Endometrium (tissue), 2 donors: ENCODE measurements at regions not wholly inside any gene's neighbourhood (a gene's known extent, or its start where the extent isn't known, plus 50 kb on each side); places are given as distances from the start of the nearest gene placed in this dataset.

ENCODE experiments used
- FAIRE-seq: peaks from 2 replicates; lab custom pipeline; 2012; peaks lifted over from hg19 to GRCh38; lab: Jason Lieb, UNC
- donor health status: control.
- donor health status: control.

- FAIRE-seq, result no peak
Observed at GRCh38 chr3:59580996-59581395, 531.2 kb upstream of the CFAP20DC start.

GRCh38 chr3:59580499-59580898 lies 530.7 kb upstream of the CFAP20DC start:
- FAIRE-seq, result no peak

GRCh38 chr3:59578129-59578528 lies 528.3 kb upstream of the CFAP20DC start:
- FAIRE-seq, result no peak

- FAIRE-seq, result no peak
Observed at GRCh38 chr3:59576606-59577005, 526.8 kb upstream of the CFAP20DC start.

GRCh38 chr3:59575113-59576001 lies 525.5 kb upstream of the CFAP20DC start:
- peak; percentile 89 for FAIRE-seq

- FAIRE-seq, result no peak
Observed at GRCh38 chr3:59573911-59574310, 524.1 kb upstream of the CFAP20DC start.

- no peak for FAIRE-seq
Observed at GRCh38 chr3:59572106-59572505, 522.3 kb upstream of the CFAP20DC start.

GRCh38 chr3:59570806-59571205 lies 521.0 kb upstream of the CFAP20DC start:
- no peak for FAIRE-seq

- no peak for FAIRE-seq
Observed at GRCh38 chr3:59567661-59568060, 517.8 kb upstream of the CFAP20DC start.

GRCh38 chr3:59566481-59566975 lies 516.7 kb upstream of the CFAP20DC start:
- no peak for FAIRE-seq

- FAIRE-seq, result no peak
Observed at GRCh38 chr3:59565125-59565524, 515.3 kb upstream of the CFAP20DC start.

- FAIRE-seq, result no peak
Observed at GRCh38 chr3:59563966-59564365, 514.1 kb upstream of the CFAP20DC start.

GRCh38 chr3:59563072-59563605 lies 513.3 kb upstream of the CFAP20DC start:
- FAIRE-seq, result no peak

GRCh38 chr3:59559721-59560435 lies 510.1 kb upstream of the CFAP20DC start:
- no peak for FAIRE-seq

- no peak for FAIRE-seq
Observed at GRCh38 chr3:59558906-59559720, 509.3 kb upstream of the CFAP20DC start.

- no peak for FAIRE-seq
Observed at GRCh38 chr3:59555593-59556315, 505.9 kb upstream of the CFAP20DC start.

- no peak for FAIRE-seq
Observed at GRCh38 chr3:59553076-59553475, 503.3 kb upstream of the CFAP20DC start.

GRCh38 chr3:59551834-59552233 lies 502.0 kb upstream of the CFAP20DC start:
- FAIRE-seq, result no peak

- no peak for FAIRE-seq
Observed at GRCh38 chr3:59549962-59550361, 500.1 kb upstream of the CFAP20DC start.

- no peak for FAIRE-seq
Observed at GRCh38 chr3:59547874-59548273, 498.0 kb upstream of the CFAP20DC start.

- FAIRE-seq, result no peak
Observed at GRCh38 chr3:59546522-59546921, 496.7 kb upstream of the CFAP20DC start.
